NCI-H524 (cell line): ENCODE measurements at regions not wholly inside any gene's neighbourhood (a gene's known extent, or its start where the extent isn't known, plus 50 kb on each side); places are given as distances from the start of the nearest gene placed in this dataset.
"Not testable (repeated sequence)": the region's sequence is repeated elsewhere in the genome, so short reads cannot be mapped to it uniquely, and the experiment has no call there.

Source experiments
- DNase-seq, 2 experiments: peaks; one replicate each; lab custom pipeline; 2025; lab: John Stamatoyannopoulos, UW

- DNase-seq, result no peak
Measured at GRCh38 chr10:29751240-29751639, 116.5 kb upstream of the SVIL start.

- no peak for DNase-seq
Measured at GRCh38 chr10:29749150-29749549, 114.4 kb upstream of the SVIL start.

GRCh38 chr10:29748109-29748650 lies 113.4 kb upstream of the SVIL start:
- DNase-seq, result no peak

- peak in 1 of 2 experiments; percentile 37 for DNase-seq
Measured at GRCh38 chr10:29746080-29746797, 111.5 kb upstream of the SVIL start.

GRCh38 chr10:29740981-29741545 lies 106.3 kb upstream of the SVIL start:
- no peak for DNase-seq

GRCh38 chr10:29738341-29738740 lies 103.6 kb upstream of the SVIL start:
- no peak for DNase-seq

- DNase-seq, result no peak
Measured at GRCh38 chr10:29737074-29737593, 102.4 kb upstream of the SVIL start.

GRCh38 chr10:29736366-29737073 lies 101.7 kb upstream of the SVIL start:
- peak in 1 of 2 experiments; percentile 16 for DNase-seq

GRCh38 chr10:29735628-29736365 lies 101.0 kb upstream of the SVIL start:
- DNase-seq, result peak in 1 of 2 experiments; percentile 24

GRCh38 chr10:29734962-29735627 lies 100.3 kb upstream of the SVIL start:
- DNase-seq, result peak in 1 of 2 experiments; percentile 12

- no peak for DNase-seq
Measured at GRCh38 chr10:29734640-29734961, 99.8 kb upstream of the SVIL start.

- no peak for DNase-seq
Measured at GRCh38 chr10:29733323-29733722, 98.6 kb upstream of the SVIL start.

- no peak for DNase-seq
Measured at GRCh38 chr10:29732918-29733317, 98.1 kb upstream of the SVIL start.

GRCh38 chr10:29731760-29732159 lies 97.0 kb upstream of the SVIL start:
- peak; percentile 47 to 80 for DNase-seq

GRCh38 chr10:29730969-29731368 lies 96.2 kb upstream of the SVIL start:
- no peak for DNase-seq

- no peak for DNase-seq
Measured at GRCh38 chr10:29730458-29730857, 95.7 kb upstream of the SVIL start.

GRCh38 chr10:29728541-29729049 lies 93.8 kb upstream of the SVIL start:
- peak; percentile 18 to 76 for DNase-seq

- not testable (repeated sequence) for DNase-seq
Measured at GRCh38 chr10:29725927-29726326, 91.2 kb upstream of the SVIL start.

GRCh38 chr10:29725133-29725720 lies 90.5 kb upstream of the SVIL start:
- DNase-seq, result no peak

GRCh38 chr10:29723726-29724125 lies 89.0 kb upstream of the SVIL start:
- DNase-seq, result no peak

GRCh38 chr10:29722777-29723176 lies 88.0 kb upstream of the SVIL start:
- DNase-seq, result no peak
